BE2C (cell line): ENCODE measurements at regions not wholly inside any gene's neighbourhood (a gene's known extent, or its start where the extent isn't known, plus 50 kb on each side); places are given as distances from the start of the nearest gene placed in this dataset.
"Not testable (repeated sequence)": the region's sequence is repeated elsewhere in the genome, so short reads cannot be mapped to it uniquely, and the experiment has no call there.

Source experiments
- DNase-seq: peaks from one replicate; pipeline ENCODE4 v3.0.0-alpha.2; 2020
- H3K27me3 ChIP-seq: fragments of 250-450 bp; sonication (Bioruptor Pico); 2 replicates; pipeline ENCODE4 v1.5.1; 2020; ENCODE audit warnings: mild to moderate bottlenecking
- H3K36me3 ChIP-seq: fragments of 250-450 bp; sonication (Bioruptor Pico); 2 replicates; pipeline ENCODE4 v1.5.1; 2020; ENCODE audit warnings: mild to moderate bottlenecking
- H3K4me1 ChIP-seq: fragments of 250-450 bp; sonication (Bioruptor Pico); 2 replicates; pipeline ENCODE4 v1.5.1; 2020
- H3K4me3 ChIP-seq: 2 replicates; pipeline ENCODE4 v1.5.1; 2011; ENCODE audit warnings: low read depth, low read length
- H3K9me3 ChIP-seq: fragments of 250-450 bp; sonication (Bioruptor Pico); 2 replicates; pipeline ENCODE4 v1.5.1; 2020
- CTCF ChIP-seq: IDR thresholded peaks from 2 replicates; pipeline ENCODE4 v1.5.1; 2012; ENCODE audit warnings: mild to moderate bottlenecking, low read depth, low read length

- Histone ChIP-seq H3K9me3 (no peaks in the 10 kb centered on the region), H3K4me1 (no peaks in the 10 kb centered on the region), H3K27me3 (no peaks in the 10 kb centered on the region), H3K36me3 (no peaks in the 10 kb centered on the region), H3K4me3 (no peak overlapping the region)
- TF ChIP-seq CTCF: no peak
- no peak for DNase-seq
These were observed 173.1 kb upstream of the SLIT2 start for GRCh38 chr4:20078644-20079043.

- H3K4me3 ChIP-seq: no peak overlapping the region
- no peaks in the 10 kb centered on the region for H3K4me1 ChIP-seq
- no peak for TF ChIP-seq CTCF
- no peaks in the 10 kb centered on the region for H3K9me3 ChIP-seq
- DNase-seq: no peak
- H3K27me3 ChIP-seq: no peaks in the 10 kb centered on the region
- no peaks in the 10 kb centered on the region for H3K36me3 ChIP-seq
These were observed 176.3 kb upstream of the SLIT2 start for GRCh38 chr4:20075248-20075871.

- H3K27me3 ChIP-seq: no peaks in the 10 kb centered on the region
- no peak for TF ChIP-seq CTCF
- H3K4me1 ChIP-seq: no peaks in the 10 kb centered on the region
- DNase-seq: no peak
- H3K36me3 ChIP-seq: no peaks in the 10 kb centered on the region
- H3K4me3 ChIP-seq: no peak overlapping the region
- no peaks in the 10 kb centered on the region for H3K9me3 ChIP-seq
These were observed 177.3 kb upstream of the SLIT2 start for GRCh38 chr4:20074450-20074849.

- no peak for DNase-seq
- Histone ChIP-seq H3K4me1 (no peaks in the 10 kb centered on the region), H3K9me3 (no peaks in the 10 kb centered on the region), H3K36me3 (no peaks in the 10 kb centered on the region), H3K27me3 (no peaks in the 10 kb centered on the region), H3K4me3 (no peak overlapping the region)
- TF ChIP-seq CTCF: no peak
These were observed 185.8 kb upstream of the SLIT2 start for GRCh38 chr4:20065952-20066351.

- H3K27me3 ChIP-seq, H3K36me3 ChIP-seq, H3K9me3 ChIP-seq: not testable (repeated sequence)
These were observed 188.8 kb upstream of the SLIT2 start for GRCh38 chr4:20062857-20063256.

GRCh38 chr4:20062054-20062453 is 189.7 kb upstream of the SLIT2 start:
- no peaks in the 10 kb centered on the region for H3K27me3 ChIP-seq
- no peaks in the 10 kb centered on the region for H3K36me3 ChIP-seq
- TF ChIP-seq CTCF: no peak
- DNase-seq: no peak
- H3K9me3 ChIP-seq: no peaks in the 10 kb centered on the region
- H3K4me3 ChIP-seq: no peak overlapping the region
- no peaks in the 10 kb centered on the region for H3K4me1 ChIP-seq

More at GRCh38 chr4:20062857-20063256, 188.8 kb upstream of the SLIT2 start:
- not testable (repeated sequence) for H3K4me1 ChIP-seq, DNase-seq, H3K4me3 ChIP-seq

GRCh38 chr4:20050768-20051167 is 200.9 kb upstream of the SLIT2 start:
- H3K27me3 ChIP-seq: no peaks in the 10 kb centered on the region
- no peak for DNase-seq
- no peaks in the 10 kb centered on the region for H3K36me3 ChIP-seq
- no peaks in the 10 kb centered on the region for H3K4me1 ChIP-seq
- no peak for TF ChIP-seq CTCF
- no peak overlapping the region for H3K4me3 ChIP-seq
- H3K9me3 ChIP-seq: no peaks in the 10 kb centered on the region
